ENCODE measurements at regions not wholly inside any gene's neighbourhood (a gene's known extent, or its start where the extent isn't known, plus 50 kb on each side); places are given as distances from the start of the nearest gene placed in this dataset.

DNA sequence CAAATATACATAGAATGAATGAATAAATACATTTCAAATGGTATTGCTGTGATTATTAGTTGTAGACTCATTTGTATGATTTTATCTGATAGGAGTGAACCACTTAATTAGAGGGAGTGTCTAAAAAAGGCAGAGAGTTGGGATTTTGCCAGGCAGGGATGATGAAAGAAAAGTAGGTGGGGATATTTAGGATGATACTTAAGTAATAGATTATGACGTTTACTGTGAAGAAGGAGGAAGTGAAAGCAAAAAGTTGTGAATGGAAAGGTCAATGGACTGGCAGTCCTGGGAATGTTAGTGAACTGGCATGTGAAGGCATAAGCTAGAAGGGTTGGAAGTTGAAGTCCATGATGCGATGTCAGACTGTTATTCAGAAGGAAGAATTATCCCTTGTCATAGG is 917.1 kb downstream of the RAPGEF2 start:
- CTCF ChIA-PET = no interaction called here
- H3K36me3 Mint-ChIP-seq = no peaks in the 10 kb centered on the region; the same call in 1 of the 2 replicates
- no peaks in the 10 kb centered on the region for H3K27me3 Mint-ChIP-seq (ENCODE audit: low read depth)
- no peak for DNase-seq (ENCODE audit: low spot score)
- POLR2A ChIA-PET = no interaction called here
- H3K4me3 Mint-ChIP-seq = no peak overlapping the region
- TF ChIP-seq NR2C2 (CRISPR knock-in tag; IDR thresholded peaks at IDR 0.05) (no peak), FOXP1 (CRISPR knock-in tag; IDR thresholded peaks at IDR 0.05; ENCODE audit: borderline replicate concordance) (no peak), FOXK1 (CRISPR knock-in tag; IDR thresholded peaks at IDR 0.05) (no peak), ZNF396 (CRISPR knock-in tag; IDR thresholded peaks at IDR 0.05; ENCODE audit: borderline replicate concordance) (no peak)
- H3K9me3 Mint-ChIP-seq = peaks cover 15% of the 10 kb centered on the region
- H3K4me1 Mint-ChIP-seq = peaks cover 17% of the 10 kb centered on the region
- no peak for ATAC-seq
- no peak overlapping the region for H3K27ac Mint-ChIP-seq

DNA sequence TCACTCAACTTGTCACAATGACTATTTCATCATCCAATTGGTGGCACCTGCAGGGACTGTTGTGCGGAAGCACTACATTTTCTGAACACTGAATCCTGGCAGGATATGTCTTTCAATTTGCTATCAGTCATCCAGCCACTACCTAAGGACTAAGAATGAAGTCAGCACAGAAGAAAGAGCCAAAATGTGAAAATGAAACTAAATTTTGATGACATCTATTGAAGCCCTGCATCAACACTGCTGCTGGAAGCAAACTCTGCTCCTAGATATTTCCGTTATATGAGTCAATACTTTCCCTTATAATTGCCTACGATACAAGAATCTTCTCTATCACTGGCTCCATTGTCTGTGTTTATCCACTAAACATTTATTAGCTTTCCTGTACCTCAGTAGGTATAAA is 917.9 kb downstream of the RAPGEF2 start:
- ATAC-seq (no peak), DNase-seq (ENCODE audit: low spot score) (no peak)
- TF ChIP-seq MXD4 (CRISPR knock-in tag; IDR thresholded peaks at IDR 0.05; ENCODE audit: borderline replicate concordance) = no peak
- no peak for TF ChIP-seq JAZF1 (CRISPR knock-in tag; IDR thresholded peaks at IDR 0.05)
- TF ChIP-seq, protein P1, sequence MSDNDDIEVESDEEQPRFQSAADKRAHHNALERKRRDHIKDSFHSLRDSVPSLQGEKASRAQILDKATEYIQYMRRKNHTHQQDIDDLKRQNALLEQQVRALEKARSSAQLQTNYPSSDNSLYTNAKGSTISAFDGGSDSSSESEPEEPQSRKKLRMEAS (CRISPR knock-in tag; IDR thresholded peaks at IDR 0.05) = no peak
- no peak for TF ChIP-seq GTF2I (CRISPR knock-in tag; conservative IDR thresholded peaks at IDR 0.05)
- TF ChIP-seq, protein P2, sequence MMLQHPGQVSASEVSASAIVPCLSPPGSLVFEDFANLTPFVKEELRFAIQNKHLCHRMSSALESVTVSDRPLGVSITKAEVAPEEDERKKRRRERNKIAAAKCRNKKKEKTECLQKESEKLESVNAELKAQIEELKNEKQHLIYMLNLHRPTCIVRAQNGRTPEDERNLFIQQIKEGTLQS (CRISPR knock-in tag; conservative IDR thresholded peaks at IDR 0.05) = no peak
- TF ChIP-seq SP1 (CRISPR knock-in tag; conservative IDR thresholded peaks at IDR 0.05) = no peak
- no peak for TF ChIP-seq MYBL2 (CRISPR knock-in tag; IDR thresholded peaks at IDR 0.05)
- TF ChIP-seq ZNF138 (CRISPR knock-in tag; conservative IDR thresholded peaks at IDR 0.05) = no peak
- TF ChIP-seq, protein P3, sequence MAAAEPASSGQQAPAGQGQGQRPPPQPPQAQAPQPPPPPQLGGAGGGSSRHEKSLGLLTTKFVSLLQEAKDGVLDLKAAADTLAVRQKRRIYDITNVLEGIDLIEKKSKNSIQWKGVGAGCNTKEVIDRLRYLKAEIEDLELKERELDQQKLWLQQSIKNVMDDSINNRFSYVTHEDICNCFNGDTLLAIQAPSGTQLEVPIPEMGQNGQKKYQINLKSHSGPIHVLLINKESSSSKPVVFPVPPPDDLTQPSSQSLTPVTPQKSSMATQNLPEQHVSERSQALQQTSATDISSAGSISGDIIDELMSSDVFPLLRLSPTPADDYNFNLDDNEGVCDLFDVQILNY (CRISPR knock-in tag; IDR thresholded peaks at IDR 0.05) = no peak
- CTCF ChIA-PET = no interaction called here
- POLR2A ChIA-PET = no interaction called here
- no peaks in the 10 kb centered on the region for H3K27me3 Mint-ChIP-seq (ENCODE audit: low read depth)
- H3K27ac Mint-ChIP-seq = no peak overlapping the region
- H3K9me3 Mint-ChIP-seq = peaks cover 15% of the 10 kb centered on the region
- peaks cover 14% of the 10 kb centered on the region for H3K4me1 Mint-ChIP-seq
- no peaks in the 10 kb centered on the region; the same call in 1 of the 2 replicates for H3K36me3 Mint-ChIP-seq
- no peak overlapping the region for H3K4me3 Mint-ChIP-seq

DNA sequence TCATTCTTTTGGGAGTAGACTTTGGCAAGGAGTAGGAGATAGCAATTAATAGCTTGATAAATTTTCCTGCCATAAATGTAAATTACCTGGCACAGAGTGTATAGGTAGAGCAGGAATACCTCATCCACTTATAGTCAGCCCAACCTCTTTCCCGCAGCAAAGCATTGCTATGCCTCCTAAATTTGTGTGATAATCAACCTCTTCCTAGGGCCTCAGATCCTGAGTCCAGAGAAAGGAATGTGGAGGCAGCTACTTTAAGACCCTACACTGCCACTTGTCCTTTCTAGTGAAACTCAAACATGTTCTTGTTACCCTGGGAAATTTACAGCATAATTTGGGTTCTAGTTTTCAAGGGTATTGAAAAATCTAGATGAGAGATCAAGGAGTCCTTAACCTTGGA is 919.0 kb downstream of the RAPGEF2 start:
- no peak overlapping the region for H3K4me3 Mint-ChIP-seq
- POLR2A ChIA-PET = no interaction called here
- H3K4me1 Mint-ChIP-seq = peaks cover 18% of the 10 kb centered on the region
- H3K9me3 Mint-ChIP-seq = peaks cover 23% of the 10 kb centered on the region
- no peaks in the 10 kb centered on the region for H3K27me3 Mint-ChIP-seq (ENCODE audit: low read depth)
- CTCF ChIA-PET = no interaction called here
- H3K27ac Mint-ChIP-seq = no peak overlapping the region
- no peaks in the 10 kb centered on the region; the same call in 1 of the 2 replicates for H3K36me3 Mint-ChIP-seq
- ATAC-seq (no peak), DNase-seq (ENCODE audit: low spot score) (no peak)
- TF ChIP-seq ETV6 (CRISPR knock-in tag; IDR thresholded peaks at IDR 0.05) = no peak
- TF ChIP-seq NFATC4 (CRISPR knock-in tag; IDR thresholded peaks at IDR 0.05) = no peak
- TF ChIP-seq CREB1 (CRISPR knock-in tag; IDR thresholded peaks at IDR 0.05) = no peak
- TF ChIP-seq, protein P4, sequence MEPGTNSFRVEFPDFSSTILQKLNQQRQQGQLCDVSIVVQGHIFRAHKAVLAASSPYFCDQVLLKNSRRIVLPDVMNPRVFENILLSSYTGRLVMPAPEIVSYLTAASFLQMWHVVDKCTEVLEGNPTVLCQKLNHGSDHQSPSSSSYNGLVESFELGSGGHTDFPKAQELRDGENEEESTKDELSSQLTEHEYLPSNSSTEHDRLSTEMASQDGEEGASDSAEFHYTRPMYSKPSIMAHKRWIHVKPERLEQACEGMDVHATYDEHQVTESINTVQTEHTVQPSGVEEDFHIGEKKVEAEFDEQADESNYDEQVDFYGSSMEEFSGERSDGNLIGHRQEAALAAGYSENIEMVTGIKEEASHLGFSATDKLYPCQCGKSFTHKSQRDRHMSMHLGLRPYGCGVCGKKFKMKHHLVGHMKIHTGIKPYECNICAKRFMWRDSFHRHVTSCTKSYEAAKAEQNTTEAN (CRISPR knock-in tag; IDR thresholded peaks at IDR 0.05) = no peak
- TF ChIP-seq JAZF1 (CRISPR knock-in tag; IDR thresholded peaks at IDR 0.05) = no peak
- TF ChIP-seq ESRRA (CRISPR knock-in tag; IDR thresholded peaks at IDR 0.05; ENCODE audit: borderline replicate concordance) = no peak
- TF ChIP-seq NFE2L1 (CRISPR knock-in tag; IDR thresholded peaks at IDR 0.05) = no peak
- TF ChIP-seq, protein P5, sequence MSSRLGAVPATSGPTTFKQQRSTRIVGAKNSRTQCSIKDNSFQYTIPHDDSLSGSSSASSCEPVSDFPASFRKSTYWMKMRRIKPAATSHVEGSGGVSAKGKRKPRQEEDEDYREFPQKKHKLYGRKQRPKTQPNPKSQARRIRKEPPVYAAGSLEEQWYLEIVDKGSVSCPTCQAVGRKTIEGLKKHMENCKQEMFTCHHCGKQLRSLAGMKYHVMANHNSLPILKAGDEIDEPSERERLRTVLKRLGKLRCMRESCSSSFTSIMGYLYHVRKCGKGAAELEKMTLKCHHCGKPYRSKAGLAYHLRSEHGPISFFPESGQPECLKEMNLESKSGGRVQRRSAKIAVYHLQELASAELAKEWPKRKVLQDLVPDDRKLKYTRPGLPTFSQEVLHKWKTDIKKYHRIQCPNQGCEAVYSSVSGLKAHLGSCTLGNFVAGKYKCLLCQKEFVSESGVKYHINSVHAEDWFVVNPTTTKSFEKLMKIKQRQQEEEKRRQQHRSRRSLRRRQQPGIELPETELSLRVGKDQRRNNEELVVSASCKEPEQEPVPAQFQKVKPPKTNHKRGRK (CRISPR knock-in tag; IDR thresholded peaks at IDR 0.05; ENCODE audit: borderline replicate concordance) = no peak
- TF ChIP-seq, protein P3 (CRISPR knock-in tag; IDR thresholded peaks at IDR 0.05) = no peak
- no peak for TF ChIP-seq ZNF671 (CRISPR knock-in tag; IDR thresholded peaks at IDR 0.05)
- TF ChIP-seq RORB (CRISPR knock-in tag; IDR thresholded peaks at IDR 0.05) = no peak
- TF ChIP-seq FOXK1 (CRISPR knock-in tag; IDR thresholded peaks at IDR 0.05) = no peak
- TF ChIP-seq, protein P2 (CRISPR knock-in tag; conservative IDR thresholded peaks at IDR 0.05) = no peak
- TF ChIP-seq ZNF423 (CRISPR knock-in tag; IDR thresholded peaks at IDR 0.05) = no peak
- no peak for TF ChIP-seq EMX1 (CRISPR knock-in tag; IDR thresholded peaks at IDR 0.05)
- TF ChIP-seq, protein P6, sequence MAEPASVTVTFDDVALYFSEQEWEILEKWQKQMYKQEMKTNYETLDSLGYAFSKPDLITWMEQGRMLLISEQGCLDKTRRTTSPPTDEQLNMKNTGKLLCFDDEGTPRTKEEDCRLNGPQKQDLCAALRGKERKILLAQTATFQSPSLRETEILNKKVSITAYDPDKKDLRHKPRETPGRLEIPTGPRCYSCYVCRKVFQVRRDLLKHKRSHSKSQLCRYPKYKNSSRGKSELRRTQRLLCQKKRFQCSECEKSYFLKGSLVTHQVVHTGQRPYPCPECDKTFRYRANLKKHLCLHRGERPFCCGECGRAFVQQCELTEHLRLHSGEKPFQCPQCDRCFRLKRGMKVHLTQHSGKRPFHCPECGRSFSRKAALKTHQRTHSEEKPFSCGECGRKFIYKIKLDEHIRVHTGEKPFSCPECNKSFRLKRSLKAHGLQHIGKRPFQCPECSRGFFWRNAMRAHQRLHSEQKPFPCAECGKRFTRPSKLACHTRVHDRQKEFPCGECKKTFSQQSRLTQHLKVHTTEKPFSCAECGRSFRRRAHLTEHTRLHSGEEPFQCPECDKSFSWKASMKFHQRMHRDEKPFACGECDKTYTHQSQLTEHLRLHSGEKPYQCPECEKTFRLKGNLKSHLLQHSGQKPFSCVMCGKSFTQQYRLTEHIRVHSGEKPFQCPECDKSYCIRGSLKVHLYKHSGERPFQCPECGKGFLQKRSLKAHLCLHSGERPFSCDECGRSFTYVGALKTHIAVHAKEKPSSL (CRISPR knock-in tag; conservative IDR thresholded peaks at IDR 0.05) = no peak
- no peak for TF ChIP-seq SMAD4 (CRISPR knock-in tag; IDR thresholded peaks at IDR 0.05)
- TF ChIP-seq NFYB (CRISPR knock-in tag; conservative IDR thresholded peaks at IDR 0.05; ENCODE audit: low read depth) = no peak

Measured in WTC11 (cell line).